Activated naive CD8-positive, alpha-beta T cell treated with anti-CD3 and anti-CD28 coated beads, Interleukin-2, amount 50 U/mL, for 24 hours (primary cell): ENCODE measurements at regions not wholly inside any gene's neighbourhood (a gene's known extent, or its start where the extent isn't known, plus 50 kb on each side); places are given as distances from the start of the nearest gene placed in this dataset.

Source experiments
- ATAC-seq: fragments of 150-1000 bp; cut with Tn5 transposase; one replicate; pipeline ENCODE4 v1.10.0; 2021
- DNase-seq: peaks from one replicate; pipeline ENCODE4 v3.0.0; 2021
- H3K27ac Mint-ChIP-seq: one replicate; pipeline ENCODE4 v1.8.0; 2021; ENCODE audit warnings: mild to moderate bottlenecking, mixed read lengths
- H3K27me3 Mint-ChIP-seq: one replicate; pipeline ENCODE4 v1.8.0; 2021; ENCODE audit warnings: mixed read lengths
- H3K36me3 Mint-ChIP-seq: one replicate; pipeline ENCODE4 v1.8.0; 2021; ENCODE audit warnings: low read depth, mixed read lengths
- H3K4me1 Mint-ChIP-seq: one replicate; pipeline ENCODE4 v1.8.0; 2021; ENCODE audit warnings: mixed read lengths
- H3K4me3 Mint-ChIP-seq: one replicate; pipeline ENCODE4 v1.8.0; 2021; ENCODE audit warnings: mild to moderate bottlenecking, moderate library complexity, mixed read lengths
- H3K9me3 Mint-ChIP-seq: one replicate; pipeline ENCODE4 v1.8.0; 2021; ENCODE audit warnings: mixed read lengths

DNA sequence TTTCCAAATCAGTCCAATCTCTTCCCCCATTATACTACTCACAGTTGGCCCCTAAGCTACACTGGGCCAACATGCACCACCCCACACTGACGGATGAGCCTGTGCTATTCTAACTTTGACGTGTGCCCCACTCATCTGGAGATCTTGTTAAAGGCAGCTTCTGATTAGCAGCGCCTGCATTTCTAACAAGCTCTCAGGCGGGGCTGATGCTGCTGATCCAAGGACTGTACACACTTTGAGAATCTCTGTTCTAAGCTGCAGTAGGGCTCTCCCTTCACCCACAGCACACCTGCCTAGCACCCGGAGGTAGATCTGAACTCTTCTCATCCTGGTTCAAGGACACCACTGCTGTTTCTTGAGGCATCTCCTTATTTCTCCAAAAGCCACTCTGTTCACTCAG, 200.7 kb downstream of the SLC4A3 start:
- Mint-ChIP-seq H3K27ac (no peak overlapping the region), H3K4me1 (no peaks in the 10 kb centered on the region), H3K4me3 (no peak overlapping the region), H3K9me3 (no peaks in the 10 kb centered on the region), H3K27me3 (no peaks in the 10 kb centered on the region), H3K36me3 (no peaks in the 10 kb centered on the region)
- ATAC-seq (no peak), DNase-seq (no peak)

DNA sequence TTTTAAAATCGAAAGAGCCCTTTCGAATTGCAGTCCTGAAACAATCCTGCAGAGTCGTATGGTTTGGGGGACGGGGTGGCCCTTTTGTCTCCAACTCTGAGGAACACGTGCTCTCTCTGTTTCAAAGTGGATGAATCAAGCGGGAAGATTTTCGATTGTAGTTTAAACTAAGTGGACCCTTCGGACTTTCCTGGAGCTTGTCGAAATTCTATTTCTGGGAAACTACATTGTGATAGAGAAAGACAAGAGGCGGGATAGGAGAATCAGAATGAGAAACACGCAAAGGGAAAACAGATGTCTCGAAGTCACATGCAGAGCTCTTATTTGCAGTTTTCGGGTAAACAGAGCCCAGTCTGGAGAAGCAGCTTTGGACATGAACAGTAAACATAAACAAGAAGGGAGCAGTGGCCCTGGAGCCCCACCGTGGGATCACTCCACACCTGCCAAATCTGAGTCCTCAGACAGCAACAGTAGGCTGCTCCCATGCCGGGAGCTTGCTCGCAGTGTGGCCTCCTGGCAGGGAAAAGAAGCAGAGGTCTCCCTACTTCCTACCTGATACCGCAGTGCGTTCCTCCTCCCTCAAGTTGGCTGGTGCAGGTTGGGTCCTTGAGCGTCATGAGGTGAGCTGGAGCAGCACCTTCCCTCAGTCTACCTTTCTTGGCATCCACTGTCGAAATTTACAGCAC, 202.4 kb downstream of the SLC4A3 start:
- DNase-seq (no peak), ATAC-seq (no peak)
- no peaks in the 10 kb centered on the region for H3K9me3 Mint-ChIP-seq
- no peak overlapping the region for H3K4me3 Mint-ChIP-seq
- no peaks in the 10 kb centered on the region for H3K4me1 Mint-ChIP-seq
- H3K27ac Mint-ChIP-seq: no peak overlapping the region
- H3K36me3 Mint-ChIP-seq: no peaks in the 10 kb centered on the region
- H3K27me3 Mint-ChIP-seq: peaks cover 3% of the 10 kb centered on the region

DNA sequence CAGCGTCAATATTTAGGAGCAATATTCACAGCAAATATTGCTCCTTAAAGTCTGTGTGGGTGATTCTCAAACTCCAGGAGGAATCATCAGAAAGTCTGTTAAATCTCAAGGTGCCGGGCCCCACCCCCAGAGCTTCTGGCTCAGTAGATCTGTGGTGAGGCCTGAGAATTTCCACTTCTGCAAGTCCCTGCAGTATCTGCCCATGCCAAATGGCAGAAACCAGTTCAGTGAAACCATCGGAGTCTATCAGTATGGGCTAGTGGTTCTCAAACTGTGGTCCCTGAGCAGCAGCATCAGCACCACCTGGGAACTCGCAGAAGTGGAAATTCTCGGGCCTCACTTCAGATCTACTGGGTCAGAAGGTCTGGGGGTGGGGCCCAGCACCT, 202.9 kb downstream of the SLC4A3 start:
- Mint-ChIP-seq H3K4me1 (no peaks in the 10 kb centered on the region), H3K4me3 (no peak overlapping the region), H3K27me3 (peaks cover 3% of the 10 kb centered on the region), H3K9me3 (no peaks in the 10 kb centered on the region), H3K27ac (no peak overlapping the region), H3K36me3 (no peaks in the 10 kb centered on the region)
- no peak for ATAC-seq
- DNase-seq: no peak

DNA sequence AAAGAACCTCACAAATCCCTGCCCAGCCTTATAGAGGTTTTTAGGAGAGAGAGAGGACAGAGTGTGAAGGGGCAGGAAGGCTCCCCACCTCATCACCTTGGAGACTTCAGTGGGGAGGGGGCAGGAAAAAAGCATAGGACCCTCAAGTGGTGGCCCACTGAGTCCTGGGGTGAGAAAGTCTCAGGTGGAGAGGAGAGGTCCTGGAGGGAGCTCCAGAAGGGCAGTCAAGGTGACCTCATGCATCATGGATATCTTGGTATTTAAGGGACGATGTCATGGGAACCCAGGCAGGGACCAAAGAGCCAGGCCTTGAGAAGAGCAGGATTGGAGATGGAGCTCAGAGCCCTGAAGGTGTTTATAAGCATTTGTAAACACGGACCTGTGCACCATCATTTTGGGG, 204.5 kb downstream of the SLC4A3 start:
- DNase-seq: no peak
- Mint-ChIP-seq H3K4me1 (no peaks in the 10 kb centered on the region), H3K9me3 (no peaks in the 10 kb centered on the region), H3K27me3 (peaks cover 3% of the 10 kb centered on the region), H3K27ac (no peak overlapping the region), H3K4me3 (no peak overlapping the region), H3K36me3 (no peaks in the 10 kb centered on the region)
- ATAC-seq: no peak

DNA sequence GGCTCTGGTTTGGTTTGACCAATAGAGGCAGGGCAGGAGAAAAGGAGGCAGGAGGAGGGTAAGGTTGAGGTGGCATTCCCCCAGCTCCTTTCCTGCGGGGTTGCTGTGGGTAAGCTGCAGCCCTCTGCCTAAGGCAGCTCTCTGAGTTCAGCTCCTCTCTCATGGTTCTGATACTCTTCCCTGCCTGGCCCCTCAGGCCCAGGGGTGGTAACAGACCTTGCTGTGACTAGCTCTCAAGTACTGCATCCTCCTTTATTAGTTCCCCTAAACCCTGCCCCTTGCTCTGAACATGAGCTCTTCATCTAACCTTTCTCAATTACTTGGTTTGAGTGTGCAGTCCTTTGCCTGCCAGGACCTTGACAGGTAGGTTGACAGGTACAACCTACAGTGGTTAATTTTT, 205.5 kb downstream of the SLC4A3 start:
- Mint-ChIP-seq H3K9me3 (no peaks in the 10 kb centered on the region), H3K27me3 (peaks cover 3% of the 10 kb centered on the region), H3K27ac (no peak overlapping the region), H3K36me3 (no peaks in the 10 kb centered on the region), H3K4me1 (no peaks in the 10 kb centered on the region), H3K4me3 (no peak overlapping the region)
- ATAC-seq (no peak), DNase-seq (no peak)

DNA sequence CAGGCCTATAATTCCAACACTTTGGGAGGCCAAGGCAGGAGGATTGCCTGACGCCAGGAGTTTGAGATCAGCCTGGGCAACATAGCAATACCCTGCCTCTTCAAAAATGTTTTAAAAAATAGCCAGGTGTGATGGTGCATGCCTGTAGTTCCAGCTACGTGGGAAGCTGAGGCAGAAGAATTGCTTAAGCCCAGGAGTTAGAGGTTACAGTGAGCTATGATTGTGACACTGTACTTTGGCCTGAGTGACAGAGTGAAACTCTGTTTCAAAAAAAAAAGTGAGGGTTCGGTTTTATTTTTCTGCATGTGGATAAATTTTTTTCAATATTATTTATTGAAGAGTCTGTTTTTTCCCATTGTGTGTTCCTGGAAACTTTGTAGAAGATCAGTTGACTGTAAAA, 208.1 kb downstream of the SLC4A3 start:
- Mint-ChIP-seq H3K27ac (no peak overlapping the region), H3K9me3 (no peaks in the 10 kb centered on the region), H3K36me3 (no peaks in the 10 kb centered on the region), H3K27me3 (peaks cover 3% of the 10 kb centered on the region), H3K4me1 (no peaks in the 10 kb centered on the region), H3K4me3 (no peak overlapping the region)
- ATAC-seq (no peak), DNase-seq (no peak)

DNA sequence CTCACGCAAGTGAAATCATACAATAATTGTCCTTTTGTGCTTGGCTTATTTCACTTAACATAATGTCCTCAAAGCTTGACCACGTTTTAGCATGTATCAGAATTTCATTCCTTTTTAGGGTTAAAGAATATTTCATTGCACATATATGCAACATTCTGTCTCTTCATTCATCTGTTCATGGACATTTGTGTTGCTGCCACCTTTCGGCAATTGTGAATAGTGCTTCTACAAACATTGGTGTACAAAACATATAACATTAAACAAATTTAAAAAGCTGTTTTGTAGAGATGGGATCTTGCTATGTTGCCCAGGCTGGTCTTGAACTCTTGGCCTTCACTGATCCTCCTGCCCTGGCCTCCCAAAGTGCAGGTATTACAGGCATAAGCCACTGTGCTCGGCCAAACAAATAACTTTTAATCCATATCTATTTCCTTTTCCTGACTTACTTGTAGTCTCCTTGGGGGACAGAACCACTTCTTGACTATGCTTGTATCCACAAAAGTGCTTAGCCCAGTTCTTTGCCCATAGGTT, 209.3 kb downstream of the SLC4A3 start:
- peaks cover 3% of the 10 kb centered on the region for H3K27me3 Mint-ChIP-seq
- H3K27ac Mint-ChIP-seq: no peak overlapping the region
- no peaks in the 10 kb centered on the region for H3K4me1 Mint-ChIP-seq
- no peak for DNase-seq
- no peaks in the 10 kb centered on the region for H3K9me3 Mint-ChIP-seq
- ATAC-seq: no peak
- H3K36me3 Mint-ChIP-seq: no peaks in the 10 kb centered on the region
- no peak overlapping the region for H3K4me3 Mint-ChIP-seq

DNA sequence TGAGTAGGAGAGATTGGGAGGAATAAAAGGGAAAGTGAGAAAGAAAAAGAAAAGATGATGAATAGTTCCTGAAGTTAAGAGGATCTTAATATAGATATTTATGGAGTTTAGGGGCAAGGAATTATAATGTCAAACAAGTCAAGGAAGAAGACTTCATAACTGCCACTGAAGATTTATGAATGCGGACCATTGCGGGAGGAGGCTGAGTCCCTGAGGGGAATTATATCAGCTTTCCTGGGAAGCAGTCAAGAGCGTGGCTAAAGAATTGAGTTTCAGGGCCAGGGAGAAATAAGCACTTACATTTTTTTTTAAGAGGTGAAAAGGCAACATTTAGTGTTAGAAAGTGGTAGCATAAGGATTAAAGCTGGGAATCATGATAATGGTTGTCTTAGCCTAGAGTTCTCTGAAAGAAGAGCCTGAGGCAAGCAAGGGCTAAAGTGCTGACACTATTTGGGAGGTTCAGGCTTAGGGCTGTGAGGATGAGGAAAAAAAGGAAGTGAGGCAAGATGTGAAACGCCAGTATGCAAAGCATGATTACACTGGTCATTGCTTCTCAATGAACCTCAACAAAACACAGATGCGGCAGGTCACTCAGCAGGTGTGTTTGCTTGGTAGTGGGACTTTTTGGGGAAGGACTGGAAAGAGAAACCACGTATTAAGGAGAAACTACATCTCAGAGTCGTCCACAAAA, 217.1 kb downstream of the SLC4A3 start:
- Mint-ChIP-seq H3K4me3 (no peak overlapping the region), H3K4me1 (no peaks in the 10 kb centered on the region), H3K9me3 (no peaks in the 10 kb centered on the region), H3K27ac (no peak overlapping the region), H3K27me3 (peaks cover 11% of the 10 kb centered on the region), H3K36me3 (no peaks in the 10 kb centered on the region)
- ATAC-seq: no peak
- no peak for DNase-seq

DNA sequence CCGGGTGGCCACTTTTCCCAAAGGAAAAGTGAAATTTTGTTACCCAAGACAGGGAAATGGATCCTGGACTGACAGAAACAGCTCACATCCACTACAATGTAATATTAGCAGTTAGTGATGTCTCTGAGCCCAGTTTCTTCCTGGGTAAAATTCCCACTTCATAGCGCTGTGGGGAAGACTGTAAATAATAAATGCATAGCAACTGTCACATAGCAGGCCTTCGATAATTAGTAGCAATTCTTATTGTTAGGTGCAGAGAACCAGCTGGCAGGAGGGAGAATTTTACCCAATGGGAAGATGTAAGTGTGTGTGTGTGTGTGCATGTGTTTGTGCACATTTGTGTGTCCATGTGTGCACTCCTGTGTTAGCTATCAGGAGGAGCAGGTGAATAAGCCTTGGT, 221.5 kb downstream of the SLC4A3 start:
- no peak for ATAC-seq
- no peaks in the 10 kb centered on the region for H3K36me3 Mint-ChIP-seq
- H3K4me3 Mint-ChIP-seq: no peak overlapping the region
- peaks cover 14% of the 10 kb centered on the region for H3K27me3 Mint-ChIP-seq
- H3K4me1 Mint-ChIP-seq: no peaks in the 10 kb centered on the region
- DNase-seq: no peak
- H3K9me3 Mint-ChIP-seq: no peaks in the 10 kb centered on the region
- H3K27ac Mint-ChIP-seq: no peak overlapping the region

DNA sequence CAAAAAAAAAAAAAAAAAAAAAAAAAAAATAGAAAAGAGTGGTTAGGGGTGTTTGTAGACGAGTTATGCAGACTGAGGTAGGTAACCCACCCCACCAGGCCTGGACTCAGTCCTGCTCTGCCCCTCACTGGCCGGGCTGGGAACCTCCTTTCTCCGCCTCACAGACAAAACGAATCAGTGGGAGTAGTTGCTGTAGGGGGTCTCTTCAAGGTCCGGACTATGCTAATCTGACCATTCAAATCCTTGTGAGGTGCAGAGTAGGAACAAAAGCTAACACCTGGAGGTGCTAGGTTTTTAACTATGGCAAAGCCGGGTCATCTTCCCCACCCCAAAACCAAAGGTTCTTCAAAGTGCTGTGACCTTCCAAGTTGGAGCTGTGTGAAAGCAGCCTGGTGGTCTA, 223.7 kb downstream of the SLC4A3 start:
- ATAC-seq: no peak
- no peak for DNase-seq
- H3K36me3 Mint-ChIP-seq: no peaks in the 10 kb centered on the region
- H3K27ac Mint-ChIP-seq: no peak overlapping the region
- H3K4me1 Mint-ChIP-seq: no peaks in the 10 kb centered on the region
- peaks cover 4% of the 10 kb centered on the region for H3K27me3 Mint-ChIP-seq
- no peak overlapping the region for H3K4me3 Mint-ChIP-seq
- H3K9me3 Mint-ChIP-seq: no peaks in the 10 kb centered on the region

DNA sequence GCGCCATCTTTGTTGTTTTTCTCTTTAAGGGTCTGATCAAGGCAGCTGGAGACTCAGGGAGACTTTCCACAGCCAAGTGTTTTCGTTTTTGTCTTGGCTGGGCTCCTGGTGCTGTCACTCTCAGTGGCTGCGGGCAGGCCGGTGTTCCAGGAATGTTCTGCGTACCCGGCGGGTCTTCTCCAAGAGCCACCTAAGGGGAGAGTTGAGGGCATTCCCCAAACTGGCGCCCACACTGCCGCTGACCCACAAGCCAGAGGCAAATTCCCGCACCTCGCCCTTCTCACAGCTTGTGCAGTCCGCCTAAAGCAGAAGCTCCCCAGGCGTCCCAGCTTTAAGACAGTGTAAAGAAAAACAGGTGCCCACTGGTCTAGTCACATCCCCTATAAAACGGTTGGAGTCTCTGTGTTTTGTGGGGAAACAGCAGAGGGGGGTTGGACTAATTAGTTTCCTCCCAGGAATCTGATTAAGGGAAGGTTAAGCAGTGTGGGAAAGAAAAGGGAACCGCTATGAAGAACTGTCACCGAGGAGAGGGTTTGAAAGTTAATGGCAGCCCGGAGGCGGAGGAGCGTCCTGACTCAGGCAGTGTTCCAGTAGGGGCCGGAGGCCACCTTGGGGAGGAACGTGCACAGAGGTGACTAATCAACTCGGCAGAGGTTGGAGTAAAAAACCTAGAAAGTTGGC, 224.5 kb downstream of the SLC4A3 start:
- H3K36me3 Mint-ChIP-seq: no peaks in the 10 kb centered on the region
- peaks cover 4% of the 10 kb centered on the region for H3K27me3 Mint-ChIP-seq
- no peak for ATAC-seq
- DNase-seq: no peak
- no peaks in the 10 kb centered on the region for H3K4me1 Mint-ChIP-seq
- no peak overlapping the region for H3K4me3 Mint-ChIP-seq
- H3K9me3 Mint-ChIP-seq: no peaks in the 10 kb centered on the region
- no peak overlapping the region for H3K27ac Mint-ChIP-seq

DNA sequence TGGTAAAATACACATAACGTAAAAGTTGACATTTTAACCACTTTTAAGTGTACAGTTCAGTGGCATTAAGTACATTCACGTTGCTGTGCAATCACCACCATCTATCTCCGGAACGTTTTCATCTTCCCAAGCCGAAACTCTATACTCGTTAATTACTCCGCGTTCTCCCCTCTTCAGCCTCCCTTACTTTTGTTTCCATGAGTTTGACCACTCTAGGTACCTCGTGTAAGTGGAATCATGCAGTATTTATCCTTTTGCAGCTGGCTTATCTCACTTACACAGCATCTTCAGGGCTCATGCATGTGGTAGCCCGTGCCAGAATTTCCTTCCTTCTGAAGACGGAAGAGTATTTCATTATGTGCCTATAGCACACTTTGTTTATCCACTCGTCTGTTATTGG, 225.2 kb downstream of the SLC4A3 start:
- Mint-ChIP-seq H3K36me3 (no peaks in the 10 kb centered on the region), H3K27ac (no peak overlapping the region), H3K9me3 (no peaks in the 10 kb centered on the region), H3K27me3 (peaks cover 4% of the 10 kb centered on the region), H3K4me1 (no peaks in the 10 kb centered on the region), H3K4me3 (no peak overlapping the region)
- ATAC-seq (no peak), DNase-seq (no peak)

DNA sequence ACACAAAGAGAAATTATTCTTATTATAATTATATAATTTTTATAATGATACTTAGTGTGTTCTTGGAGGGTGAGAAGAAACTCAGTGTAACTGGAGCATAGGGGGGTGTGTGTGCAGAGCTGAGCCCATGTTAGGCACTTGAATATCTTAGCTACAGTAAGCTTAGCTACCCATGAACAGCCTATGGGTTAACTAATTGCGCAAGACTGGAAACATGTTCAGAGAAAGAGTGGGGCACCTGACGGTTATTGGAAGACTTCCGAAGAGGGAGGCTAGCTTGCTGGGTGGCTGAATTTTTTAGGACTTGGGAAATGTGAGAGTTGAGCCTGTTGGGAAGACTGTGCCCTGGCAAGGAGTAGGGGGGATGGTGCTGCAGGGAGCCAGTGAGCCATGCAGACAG, 229.2 kb downstream of the SLC4A3 start:
- H3K9me3 Mint-ChIP-seq: no peaks in the 10 kb centered on the region
- no peak for ATAC-seq
- no peaks in the 10 kb centered on the region for H3K36me3 Mint-ChIP-seq
- H3K27me3 Mint-ChIP-seq: peaks cover 4% of the 10 kb centered on the region
- H3K4me3 Mint-ChIP-seq: no peak overlapping the region
- no peak for DNase-seq
- H3K27ac Mint-ChIP-seq: no peak overlapping the region
- no peaks in the 10 kb centered on the region for H3K4me1 Mint-ChIP-seq

DNA sequence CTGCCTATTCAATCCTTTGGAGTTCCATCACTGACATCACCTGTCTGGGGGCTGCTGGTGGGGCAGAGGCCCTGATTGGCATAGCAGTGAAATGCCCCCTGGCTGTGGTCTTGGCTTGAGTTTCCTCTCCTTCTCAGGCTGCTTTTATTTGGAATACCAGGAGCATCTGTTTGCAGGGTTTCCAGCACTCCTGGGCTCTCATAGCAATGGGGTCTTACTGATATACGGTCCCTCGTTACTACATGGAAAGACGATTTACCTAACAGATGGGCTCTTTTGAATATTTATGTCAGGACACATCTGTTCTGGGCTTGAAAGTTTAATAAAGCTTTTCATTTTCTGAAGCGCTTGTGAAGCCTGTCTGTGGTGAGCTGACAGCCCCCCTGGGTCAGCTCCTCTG, 230.3 kb downstream of the SLC4A3 start:
- H3K4me3 Mint-ChIP-seq: no peak overlapping the region
- peaks cover 2% of the 10 kb centered on the region for H3K27me3 Mint-ChIP-seq
- ATAC-seq (no peak), DNase-seq (no peak)
- no peaks in the 10 kb centered on the region for H3K9me3 Mint-ChIP-seq
- no peaks in the 10 kb centered on the region for H3K36me3 Mint-ChIP-seq
- no peak overlapping the region for H3K27ac Mint-ChIP-seq
- H3K4me1 Mint-ChIP-seq: no peaks in the 10 kb centered on the region

DNA sequence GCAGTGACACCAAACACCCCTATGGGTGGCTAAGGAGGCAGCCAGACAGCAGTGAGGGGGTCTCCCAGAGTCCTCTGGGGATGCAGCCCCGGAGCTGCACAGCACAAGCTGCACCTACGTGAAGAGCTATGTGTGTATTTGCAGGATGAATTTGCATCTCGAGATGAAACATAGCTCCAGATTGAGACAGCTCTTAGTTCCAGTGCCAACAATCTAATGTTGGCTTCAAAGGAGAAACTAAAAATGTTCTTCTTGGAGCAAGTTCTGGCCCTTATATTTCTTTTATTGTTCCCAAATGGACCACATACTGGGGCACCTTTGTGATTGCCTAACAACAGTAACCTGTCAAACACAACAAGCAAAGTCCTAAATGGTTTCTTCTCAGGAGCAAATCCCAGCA, 233.9 kb downstream of the SLC4A3 start:
- no peak overlapping the region for H3K4me3 Mint-ChIP-seq
- H3K27ac Mint-ChIP-seq: no peak overlapping the region
- no peaks in the 10 kb centered on the region for H3K27me3 Mint-ChIP-seq
- no peaks in the 10 kb centered on the region for H3K9me3 Mint-ChIP-seq
- ATAC-seq (no peak), DNase-seq (no peak)
- H3K4me1 Mint-ChIP-seq: no peaks in the 10 kb centered on the region
- H3K36me3 Mint-ChIP-seq: no peaks in the 10 kb centered on the region
